ENCODE measurements at regions not wholly inside any gene's neighbourhood (a gene's known extent, or its start where the extent isn't known, plus 50 kb on each side); places are given as distances from the start of the nearest gene placed in this dataset.

- ATAC-seq (replicated peaks in 1 of 4) (no peak), DNase-seq (no peak)
- ChIA-PET CTCF (no interaction called here), POLR2A (no interaction called here)
- Histone ChIP-seq H3K36me3 (ENCODE audit: control insufficient read depth in 2 of 2, extremely low read depth in 1 of 2, insufficient read depth in 1 of 2, low read length in 1 of 2) (no peaks in the 10 kb centered on the region), H3K27ac (ENCODE audit: low read length) (no peak overlapping the region), H3K9me3 (no peaks in the 10 kb centered on the region), H3K4me3 (ENCODE audit: control insufficient read depth in 1 of 2, extremely low read depth in 1 of 2, low read length in 1 of 2) (no peak overlapping the region), H3K27me3 (replicated peaks in 1 of 2; ENCODE audit: control insufficient read depth in 2 of 2, extremely low read depth in 1 of 2, insufficient read depth in 2 of 2, low read length in 1 of 2) (no peaks in the 10 kb centered on the region), H3K4me1 (ENCODE audit: control insufficient read depth in 1 of 2, extremely low read depth in 1 of 2, insufficient read depth in 2 of 2, low read length in 2 of 2) (no peaks in the 10 kb centered on the region)
- Mint-ChIP-seq H3K9me3 (no peaks in the 10 kb centered on the region), H3K4me3 (no peak overlapping the region), H3K27me3 (no peaks in the 10 kb centered on the region), H3K4me1 (no peaks in the 10 kb centered on the region), H3K36me3 (no peaks in the 10 kb centered on the region), H3K27ac (no peak overlapping the region)
- 94% methylated on average over 11 of the region's 13 CpGs for WGBS (ENCODE audit: insufficient coverage)
Measured at GRCh38 chr16:11448796-11449416, 103.6 kb downstream of the RMI2 start.

DNA sequence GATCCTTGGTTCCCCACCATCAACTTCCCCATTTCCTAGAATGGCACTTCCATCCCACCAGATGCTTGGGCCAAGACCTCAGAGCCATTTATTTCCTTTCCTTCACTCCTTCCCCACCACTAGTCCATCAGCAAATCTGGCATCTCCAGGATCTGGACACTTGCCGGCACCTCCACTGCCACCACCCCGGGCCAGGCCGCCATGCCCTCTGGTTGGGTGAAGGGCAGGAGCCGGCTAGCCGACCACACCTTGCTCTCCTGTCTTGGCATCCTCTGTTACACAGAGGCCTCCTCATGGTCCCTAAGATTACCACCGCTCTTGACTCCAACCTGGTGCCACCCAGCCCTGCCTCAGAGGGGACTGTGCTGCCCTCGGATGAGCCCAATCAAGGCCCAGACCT, 104.5 kb downstream of the RMI2 start:
- WGBS (ENCODE audit: insufficient coverage), result 91% methylated on average over 7 of the region's 7 CpGs
- no peaks in the 10 kb centered on the region for H3K9me3 ChIP-seq
- ChIA-PET CTCF (no interaction called here), POLR2A (no interaction called here)
- Mint-ChIP-seq H3K4me3 (no peak overlapping the region), H3K36me3 (peaks cover 3% of the 10 kb centered on the region), H3K9me3 (no peaks in the 10 kb centered on the region), H3K4me1 (no peaks in the 10 kb centered on the region), H3K27me3 (no peaks in the 10 kb centered on the region), H3K27ac (no peak overlapping the region)
- no peaks in the 10 kb centered on the region for H3K36me3 ChIP-seq (ENCODE audit: control insufficient read depth in 2 of 2, extremely low read depth in 1 of 2, insufficient read depth in 1 of 2, low read length in 1 of 2)
- no peaks in the 10 kb centered on the region for H3K4me1 ChIP-seq (ENCODE audit: control insufficient read depth in 1 of 2, extremely low read depth in 1 of 2, insufficient read depth in 2 of 2, low read length in 2 of 2)
- ATAC-seq (replicated peaks in 1 of 4) (no peak), DNase-seq (no peak)
- H3K27ac ChIP-seq (ENCODE audit: low read length), result no peak overlapping the region
- no peaks in the 10 kb centered on the region for H3K27me3 ChIP-seq (replicated peaks in 1 of 2; ENCODE audit: control insufficient read depth in 2 of 2, extremely low read depth in 1 of 2, insufficient read depth in 2 of 2, low read length in 1 of 2)
- H3K4me3 ChIP-seq (ENCODE audit: control insufficient read depth in 1 of 2, extremely low read depth in 1 of 2, low read length in 1 of 2), result no peak overlapping the region

DNA sequence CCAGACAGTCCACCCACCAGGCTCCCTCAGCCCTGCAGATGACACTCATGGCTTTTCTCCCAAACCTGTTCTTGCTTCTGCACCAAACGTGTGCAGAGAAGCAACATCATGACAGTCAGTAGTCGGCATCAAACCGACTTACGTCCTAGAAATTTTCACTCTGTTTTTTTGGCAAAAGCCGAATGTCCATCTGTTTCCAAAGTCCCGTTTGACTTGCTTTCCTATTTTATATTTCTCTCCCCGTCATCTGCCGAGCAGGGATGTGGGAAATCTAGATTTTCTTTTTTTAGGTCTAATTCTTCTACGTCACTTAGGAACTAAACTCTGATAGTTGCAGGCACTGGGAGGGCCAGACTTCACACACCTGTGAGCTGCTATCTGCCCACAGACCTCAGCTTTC, 104.9 kb downstream of the RMI2 start:
- Histone ChIP-seq H3K27me3 (replicated peaks in 1 of 2; ENCODE audit: control insufficient read depth in 2 of 2, extremely low read depth in 1 of 2, insufficient read depth in 2 of 2, low read length in 1 of 2) (no peaks in the 10 kb centered on the region), H3K9me3 (no peaks in the 10 kb centered on the region), H3K36me3 (ENCODE audit: control insufficient read depth in 2 of 2, extremely low read depth in 1 of 2, insufficient read depth in 1 of 2, low read length in 1 of 2) (no peaks in the 10 kb centered on the region), H3K27ac (ENCODE audit: low read length) (no peak overlapping the region), H3K4me3 (ENCODE audit: control insufficient read depth in 1 of 2, extremely low read depth in 1 of 2, low read length in 1 of 2) (no peak overlapping the region), H3K4me1 (ENCODE audit: control insufficient read depth in 1 of 2, extremely low read depth in 1 of 2, insufficient read depth in 2 of 2, low read length in 2 of 2) (no peaks in the 10 kb centered on the region)
- DNase-seq (no peak), ATAC-seq (replicated peaks in 1 of 4) (no peak)
- peaks cover 3% of the 10 kb centered on the region for H3K36me3 Mint-ChIP-seq
- H3K27me3 Mint-ChIP-seq, result no peaks in the 10 kb centered on the region
- POLR2A ChIA-PET, result no interaction called here
- WGBS (ENCODE audit: insufficient coverage), result 75% methylated on average over 5 of the region's 9 CpGs
- no peaks in the 10 kb centered on the region for H3K4me1 Mint-ChIP-seq
- H3K4me3 Mint-ChIP-seq, result no peak overlapping the region
- CTCF ChIA-PET, result no interaction called here
- H3K9me3 Mint-ChIP-seq, result no peaks in the 10 kb centered on the region
- no peak overlapping the region for H3K27ac Mint-ChIP-seq

- Histone ChIP-seq H3K9me3 (no peaks in the 10 kb centered on the region), H3K4me1 (ENCODE audit: control insufficient read depth in 1 of 2, extremely low read depth in 1 of 2, insufficient read depth in 2 of 2, low read length in 2 of 2) (no peaks in the 10 kb centered on the region), H3K4me3 (ENCODE audit: control insufficient read depth in 1 of 2, extremely low read depth in 1 of 2, low read length in 1 of 2) (no peak overlapping the region), H3K27me3 (replicated peaks in 1 of 2; ENCODE audit: control insufficient read depth in 2 of 2, extremely low read depth in 1 of 2, insufficient read depth in 2 of 2, low read length in 1 of 2) (no peaks in the 10 kb centered on the region), H3K36me3 (ENCODE audit: control insufficient read depth in 2 of 2, extremely low read depth in 1 of 2, insufficient read depth in 1 of 2, low read length in 1 of 2) (no peaks in the 10 kb centered on the region), H3K27ac (ENCODE audit: low read length) (no peak overlapping the region)
- ATAC-seq (replicated peaks in 1 of 4) (no peak), DNase-seq (no peak)
- WGBS (ENCODE audit: insufficient coverage), result 87% methylated on average over 7 of the region's 7 CpGs
- POLR2A ChIA-PET, result interaction anchor here in 1 of 2 donors (0.6 kb wide), 1 partner anchor 14 kb away, joined by 9 read pairs; no protein-coding TSS in a partner anchor
- no peaks in the 10 kb centered on the region for H3K27me3 Mint-ChIP-seq
- CTCF ChIA-PET, result no interaction called here
- no peak overlapping the region for H3K27ac Mint-ChIP-seq
- no peak overlapping the region for H3K4me3 Mint-ChIP-seq
- no peaks in the 10 kb centered on the region for H3K4me1 Mint-ChIP-seq
- no peaks in the 10 kb centered on the region for H3K9me3 Mint-ChIP-seq
- peaks cover 3% of the 10 kb centered on the region for H3K36me3 Mint-ChIP-seq
Measured at GRCh38 chr16:11452298-11452697, 107.0 kb downstream of the RMI2 start.

GRCh38 chr16:11452746-11453389, 107.6 kb downstream of the RMI2 start:
- DNase-seq (no peak), ATAC-seq (replicated peaks in 1 of 4) (no peak)
- ChIA-PET CTCF (no interaction called here), POLR2A (interaction anchor here in 1 of 2 donors (0.6 kb wide), 1 partner anchor 14 kb away, joined by 9 read pairs; no protein-coding TSS in a partner anchor)
- Histone ChIP-seq H3K9me3 (no peaks in the 10 kb centered on the region), H3K27me3 (replicated peaks in 1 of 2; ENCODE audit: control insufficient read depth in 2 of 2, extremely low read depth in 1 of 2, insufficient read depth in 2 of 2, low read length in 1 of 2) (no peaks in the 10 kb centered on the region), H3K4me1 (ENCODE audit: control insufficient read depth in 1 of 2, extremely low read depth in 1 of 2, insufficient read depth in 2 of 2, low read length in 2 of 2) (no peaks in the 10 kb centered on the region), H3K4me3 (ENCODE audit: control insufficient read depth in 1 of 2, extremely low read depth in 1 of 2, low read length in 1 of 2) (no peak overlapping the region), H3K27ac (ENCODE audit: low read length) (no peak overlapping the region), H3K36me3 (ENCODE audit: control insufficient read depth in 2 of 2, extremely low read depth in 1 of 2, insufficient read depth in 1 of 2, low read length in 1 of 2) (no peaks in the 10 kb centered on the region)
- no peaks in the 10 kb centered on the region for H3K27me3 Mint-ChIP-seq
- no peak overlapping the region for H3K4me3 Mint-ChIP-seq
- peaks cover 3% of the 10 kb centered on the region for H3K36me3 Mint-ChIP-seq
- H3K27ac Mint-ChIP-seq, result no peak overlapping the region
- H3K9me3 Mint-ChIP-seq, result no peaks in the 10 kb centered on the region
- no peaks in the 10 kb centered on the region for H3K4me1 Mint-ChIP-seq
- 100% methylated on average over 1 of the region's 5 CpGs for WGBS (ENCODE audit: insufficient coverage)

DNA sequence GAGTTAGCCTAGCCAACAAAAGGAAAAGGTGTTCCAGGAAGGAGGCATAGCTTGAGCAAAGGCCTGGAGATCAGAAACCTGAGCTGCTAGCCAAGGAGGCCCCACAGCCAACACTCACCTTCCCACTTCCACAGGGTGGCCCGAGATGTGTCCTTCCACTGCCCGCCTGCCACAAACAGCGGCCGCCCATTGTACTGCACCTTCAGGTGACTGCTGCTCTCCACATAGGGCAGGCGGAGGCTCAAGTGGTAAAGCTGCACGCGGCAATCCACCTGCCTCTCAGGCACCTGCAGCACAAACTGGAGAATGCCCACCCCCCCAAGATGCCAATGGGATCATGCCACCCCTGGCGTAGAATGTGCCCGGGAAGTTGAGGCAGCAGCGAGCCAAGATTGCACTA, 111.5 kb downstream of the RMI2 start:
- Mint-ChIP-seq H3K4me1 (peaks cover 0 to 2% (median 0%) of the 10 kb centered on the region in 3 donors), H3K27me3 (no peaks in the 10 kb centered on the region), H3K27ac (no peak overlapping the region), H3K36me3 (peaks cover 3% of the 10 kb centered on the region), H3K4me3 (no peak overlapping the region), H3K9me3 (no peaks in the 10 kb centered on the region)
- Histone ChIP-seq H3K4me1 (ENCODE audit: control insufficient read depth in 1 of 2, extremely low read depth in 1 of 2, insufficient read depth in 2 of 2, low read length in 2 of 2) (no peaks in the 10 kb centered on the region), H3K27ac (ENCODE audit: low read length) (no peak overlapping the region), H3K4me3 (ENCODE audit: control insufficient read depth in 1 of 2, extremely low read depth in 1 of 2, low read length in 1 of 2) (no peak overlapping the region), H3K9me3 (no peaks in the 10 kb centered on the region), H3K36me3 (ENCODE audit: control insufficient read depth in 2 of 2, extremely low read depth in 1 of 2, insufficient read depth in 1 of 2, low read length in 1 of 2) (peaks cover 0 to 3% of the 10 kb centered on the region in 2 donors), H3K27me3 (replicated peaks in 1 of 2; ENCODE audit: control insufficient read depth in 2 of 2, extremely low read depth in 1 of 2, insufficient read depth in 2 of 2, low read length in 1 of 2) (no peaks in the 10 kb centered on the region)
- 92% methylated on average over 7 of the region's 10 CpGs for WGBS (ENCODE audit: insufficient coverage)
- CTCF ChIA-PET, result no interaction called here
- ATAC-seq (replicated peaks in 1 of 4) (no peak), DNase-seq (no peak)
- POLR2A ChIA-PET, result no interaction called here

All from T-cell (primary cell).